ENCODE measurements at regions not wholly inside any gene's neighbourhood (a gene's known extent, or its start where the extent isn't known, plus 50 kb on each side); places are given as distances from the start of the nearest gene placed in this dataset.
A peak's percentile ranks its signal among the peaks of the same experiment; 100 is the strongest.

DNA sequence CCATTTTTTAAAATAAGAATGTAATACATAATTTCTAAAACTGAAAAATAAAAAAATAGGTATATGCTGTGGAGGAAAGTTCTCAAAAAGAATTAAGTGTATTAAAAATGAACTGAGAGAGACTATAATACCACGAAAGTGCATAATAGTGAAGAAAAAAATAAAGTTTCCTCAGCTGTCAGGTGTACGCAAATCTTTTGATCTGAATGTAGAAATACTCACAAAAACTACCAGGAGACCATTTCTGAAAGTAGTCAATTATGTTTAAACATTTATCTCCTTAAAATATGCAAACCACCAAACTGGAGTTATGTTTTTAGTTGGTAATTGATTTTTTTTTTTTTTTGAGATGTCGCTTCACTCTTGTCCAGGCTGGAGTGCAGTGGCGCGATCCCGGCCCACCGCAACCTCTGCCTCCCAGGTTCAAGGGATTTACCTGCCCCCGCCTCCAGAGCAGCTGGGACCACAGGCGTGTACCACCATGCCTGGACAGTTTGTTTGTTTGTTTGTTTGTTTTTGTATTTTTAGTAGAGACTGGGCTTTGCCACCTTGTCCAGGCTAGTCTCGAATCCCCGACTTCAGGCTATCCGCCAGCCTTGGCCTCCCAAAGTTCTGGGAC, 1169.2 kb upstream of the B3GALT2 start:
- Histone ChIP-seq H3K4me3 (ENCODE audit: low read length) (no peak overlapping the region), H3K4me1 (ENCODE audit: control insufficient read depth, insufficient read depth, low read length) (no peaks in the 10 kb centered on the region), H3K27me3 (ENCODE audit: control insufficient read depth, insufficient read depth, low read length) (no peaks in the 10 kb centered on the region), H3K36me3 (ENCODE audit: control insufficient read depth, insufficient read depth, low read length) (no peaks in the 10 kb centered on the region), H3K27ac (ENCODE audit: low read length) (no peak overlapping the region), H3K9me3 (ENCODE audit: control insufficient read depth, insufficient read depth, low read length) (no peaks in the 10 kb centered on the region)
- no CpG with 5 or more reads among the region's 12 CpGs for WGBS (ENCODE audit: insufficient coverage, insufficient read length)
- no peak for DNase-seq (ENCODE audit: low read depth, low spot score)

GRCh38 chr1:194353121-194353520, 1166.7 kb upstream of the B3GALT2 start:
- Histone ChIP-seq H3K4me1 (ENCODE audit: control insufficient read depth, insufficient read depth, low read length) (no peaks in the 10 kb centered on the region), H3K36me3 (ENCODE audit: control insufficient read depth, insufficient read depth, low read length) (no peaks in the 10 kb centered on the region), H3K4me3 (ENCODE audit: low read length) (no peak overlapping the region), H3K27ac (ENCODE audit: low read length) (no peak overlapping the region), H3K27me3 (ENCODE audit: control insufficient read depth, insufficient read depth, low read length) (no peaks in the 10 kb centered on the region), H3K9me3 (ENCODE audit: control insufficient read depth, insufficient read depth, low read length) (no peaks in the 10 kb centered on the region)
- no CpG with 5 or more reads among the region's 3 CpGs for WGBS (ENCODE audit: insufficient coverage, insufficient read length)
- DNase-seq (ENCODE audit: low read depth, low spot score): no peak

GRCh38 chr1:194347200-194347599, 1160.8 kb upstream of the B3GALT2 start:
- no peak overlapping the region for H3K27ac ChIP-seq (ENCODE audit: low read length)
- WGBS (ENCODE audit: insufficient coverage, insufficient read length): no CpG with 5 or more reads among the region's 2 CpGs
- no peak for DNase-seq (ENCODE audit: low read depth, low spot score)

DNA sequence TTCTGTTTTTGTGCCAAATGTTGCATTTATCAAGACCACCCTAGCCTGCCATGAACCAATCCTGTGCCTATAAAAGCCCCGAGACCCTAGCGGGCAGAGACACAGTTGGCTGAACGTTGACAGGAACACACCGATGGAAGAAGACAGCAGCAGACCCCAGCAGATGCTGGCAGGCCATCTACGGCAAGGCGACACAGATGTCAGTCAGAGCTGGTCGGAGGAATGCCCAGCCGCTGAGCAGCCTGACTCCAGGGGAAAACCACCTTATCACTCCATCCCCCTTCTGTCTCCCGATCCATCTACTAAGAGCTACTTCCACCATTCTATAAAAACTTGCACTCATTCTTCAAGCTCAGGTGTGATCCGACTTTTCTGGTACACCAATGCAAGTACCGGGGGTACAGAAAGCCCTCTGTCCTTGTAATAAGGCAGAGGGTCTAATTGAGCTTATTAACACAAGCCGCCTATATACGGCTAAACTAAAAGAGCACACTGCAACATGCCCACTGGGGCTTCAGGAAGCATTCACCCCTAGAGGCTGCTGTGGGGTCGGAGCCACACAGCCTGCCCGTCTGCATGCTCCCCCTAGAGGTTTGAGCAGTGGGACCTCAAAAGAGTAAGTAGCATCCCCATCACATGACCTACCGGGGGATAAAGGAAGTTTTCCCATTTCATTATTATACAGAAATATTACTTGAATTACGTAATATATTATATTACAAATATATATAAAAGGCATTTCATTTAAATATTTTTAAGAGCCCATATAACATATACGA, 1156.3 kb upstream of the B3GALT2 start:
- DNase-seq (ENCODE audit: low read depth, low spot score): peak; percentile 29
- Histone ChIP-seq H3K4me3 (ENCODE audit: low read length) (no peak overlapping the region), H3K4me1 (ENCODE audit: control insufficient read depth, insufficient read depth, low read length) (no peaks in the 10 kb centered on the region), H3K36me3 (ENCODE audit: control insufficient read depth, insufficient read depth, low read length) (no peaks in the 10 kb centered on the region), H3K27me3 (ENCODE audit: control insufficient read depth, insufficient read depth, low read length) (no peaks in the 10 kb centered on the region), H3K9me3 (ENCODE audit: control insufficient read depth, insufficient read depth, low read length) (no peaks in the 10 kb centered on the region), H3K27ac (ENCODE audit: low read length) (no peak overlapping the region)
- no CpG with 5 or more reads among the region's 18 CpGs for WGBS (ENCODE audit: insufficient coverage, insufficient read length)

More at GRCh38 chr1:194347200-194347599, 1160.8 kb upstream of the B3GALT2 start:
- no peak overlapping the region for H3K4me3 ChIP-seq (ENCODE audit: low read length)
- H3K9me3 ChIP-seq (ENCODE audit: control insufficient read depth, insufficient read depth, low read length): no peaks in the 10 kb centered on the region
- H3K36me3 ChIP-seq (ENCODE audit: control insufficient read depth, insufficient read depth, low read length): no peaks in the 10 kb centered on the region
- H3K27me3 ChIP-seq (ENCODE audit: control insufficient read depth, insufficient read depth, low read length): no peaks in the 10 kb centered on the region
- no peaks in the 10 kb centered on the region for H3K4me1 ChIP-seq (ENCODE audit: control insufficient read depth, insufficient read depth, low read length)

DNA sequence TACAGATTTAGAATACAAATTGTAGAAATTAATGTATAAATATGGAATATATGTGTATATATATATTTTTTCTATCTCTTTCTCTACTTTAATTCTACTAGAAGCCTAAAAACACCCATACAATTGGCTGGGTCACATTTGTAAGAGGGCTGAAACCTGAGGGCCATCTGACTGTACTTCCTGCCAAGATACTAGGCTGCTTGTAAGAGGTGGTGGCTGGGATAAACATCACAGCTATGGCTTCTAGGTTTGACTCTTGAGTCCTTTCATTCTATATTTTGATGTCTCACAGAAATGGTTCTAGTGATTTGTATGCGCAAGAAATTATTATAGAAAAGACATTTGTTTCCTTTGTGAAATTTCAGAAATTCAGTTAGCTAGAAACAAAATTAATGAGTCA, 1155.2 kb upstream of the B3GALT2 start:
- Histone ChIP-seq H3K9me3 (ENCODE audit: control insufficient read depth, insufficient read depth, low read length) (no peaks in the 10 kb centered on the region), H3K4me3 (ENCODE audit: low read length) (no peak overlapping the region), H3K27me3 (ENCODE audit: control insufficient read depth, insufficient read depth, low read length) (no peaks in the 10 kb centered on the region), H3K36me3 (ENCODE audit: control insufficient read depth, insufficient read depth, low read length) (no peaks in the 10 kb centered on the region), H3K4me1 (ENCODE audit: control insufficient read depth, insufficient read depth, low read length) (no peaks in the 10 kb centered on the region), H3K27ac (ENCODE audit: low read length) (no peak overlapping the region)
- WGBS (ENCODE audit: insufficient coverage, insufficient read length): no CpG with 5 or more reads among the region's 1 CpG
- no peak for DNase-seq (ENCODE audit: low read depth, low spot score)

- no peak for DNase-seq (ENCODE audit: low read depth, low spot score)
- no peaks in the 10 kb centered on the region for H3K27me3 ChIP-seq (ENCODE audit: control insufficient read depth, insufficient read depth, low read length)
- H3K27ac ChIP-seq (ENCODE audit: low read length): no peak overlapping the region
- no peaks in the 10 kb centered on the region for H3K4me1 ChIP-seq (ENCODE audit: control insufficient read depth, insufficient read depth, low read length)
- no peak overlapping the region for H3K4me3 ChIP-seq (ENCODE audit: low read length)
- no peaks in the 10 kb centered on the region for H3K9me3 ChIP-seq (ENCODE audit: control insufficient read depth, insufficient read depth, low read length)
- WGBS (ENCODE audit: insufficient coverage, insufficient read length): no CpG with 5 or more reads among the region's 2 CpGs
- H3K36me3 ChIP-seq (ENCODE audit: control insufficient read depth, insufficient read depth, low read length): no peaks in the 10 kb centered on the region
Measured at GRCh38 chr1:194339471-194339870, 1153.1 kb upstream of the B3GALT2 start.

- Histone ChIP-seq H3K4me1 (ENCODE audit: control insufficient read depth, insufficient read depth, low read length) (no peaks in the 10 kb centered on the region), H3K9me3 (ENCODE audit: control insufficient read depth, insufficient read depth, low read length) (no peaks in the 10 kb centered on the region), H3K4me3 (ENCODE audit: low read length) (no peak overlapping the region), H3K27me3 (ENCODE audit: control insufficient read depth, insufficient read depth, low read length) (no peaks in the 10 kb centered on the region), H3K36me3 (ENCODE audit: control insufficient read depth, insufficient read depth, low read length) (no peaks in the 10 kb centered on the region), H3K27ac (ENCODE audit: low read length) (no peak overlapping the region)
- no CpG with 5 or more reads among the region's 1 CpG for WGBS (ENCODE audit: insufficient coverage, insufficient read length)
- no peak for DNase-seq (ENCODE audit: low read depth, low spot score)
Measured at GRCh38 chr1:194338241-194338948, 1152.0 kb upstream of the B3GALT2 start.

GRCh38 chr1:194333240-194333639, 1146.8 kb upstream of the B3GALT2 start:
- WGBS (ENCODE audit: insufficient coverage, insufficient read length): no CpG with 5 or more reads among the region's 3 CpGs
- no peak overlapping the region for H3K4me3 ChIP-seq (ENCODE audit: low read length)
- no peak for DNase-seq (ENCODE audit: low read depth, low spot score)

GRCh38 chr1:194331758-194332157, 1145.3 kb upstream of the B3GALT2 start:
- H3K4me1 ChIP-seq (ENCODE audit: control insufficient read depth, insufficient read depth, low read length): no peaks in the 10 kb centered on the region
- H3K27me3 ChIP-seq (ENCODE audit: control insufficient read depth, insufficient read depth, low read length): no peaks in the 10 kb centered on the region
- WGBS (ENCODE audit: insufficient coverage, insufficient read length): no CpG with 5 or more reads among the region's 2 CpGs
- no peaks in the 10 kb centered on the region for H3K9me3 ChIP-seq (ENCODE audit: control insufficient read depth, insufficient read depth, low read length)
- no peak overlapping the region for H3K4me3 ChIP-seq (ENCODE audit: low read length)
- H3K36me3 ChIP-seq (ENCODE audit: control insufficient read depth, insufficient read depth, low read length): no peaks in the 10 kb centered on the region
- DNase-seq (ENCODE audit: low read depth, low spot score): no peak
- no peak overlapping the region for H3K27ac ChIP-seq (ENCODE audit: low read length)

More at GRCh38 chr1:194333240-194333639, 1146.8 kb upstream of the B3GALT2 start:
- Histone ChIP-seq H3K4me1 (ENCODE audit: control insufficient read depth, insufficient read depth, low read length) (no peaks in the 10 kb centered on the region), H3K27me3 (ENCODE audit: control insufficient read depth, insufficient read depth, low read length) (no peaks in the 10 kb centered on the region), H3K9me3 (ENCODE audit: control insufficient read depth, insufficient read depth, low read length) (no peaks in the 10 kb centered on the region), H3K27ac (ENCODE audit: low read length) (no peak overlapping the region), H3K36me3 (ENCODE audit: control insufficient read depth, insufficient read depth, low read length) (no peaks in the 10 kb centered on the region)

DNA sequence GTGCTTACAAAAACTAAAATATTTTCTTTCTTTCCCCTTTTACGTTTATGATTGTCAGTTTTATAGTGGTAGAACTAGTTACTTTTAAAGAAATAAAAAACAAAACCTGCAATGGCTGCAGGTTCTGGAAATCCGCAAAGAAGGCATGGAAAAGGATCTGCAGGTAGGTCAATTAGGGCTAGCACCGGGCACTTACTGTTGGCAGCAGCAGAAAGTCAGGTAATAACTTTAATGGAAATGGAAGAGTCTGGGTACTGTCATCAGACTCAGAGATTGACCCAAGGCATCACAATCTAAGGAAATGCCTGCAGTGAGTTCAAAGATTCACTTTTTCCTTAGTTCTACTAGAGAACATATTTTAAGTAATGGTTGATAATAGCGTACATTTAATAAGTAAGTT, 1136.3 kb upstream of the B3GALT2 start:
- H3K36me3 ChIP-seq (ENCODE audit: control insufficient read depth, insufficient read depth, low read length): no peaks in the 10 kb centered on the region
- no peak overlapping the region for H3K4me3 ChIP-seq (ENCODE audit: low read length)
- DNase-seq (ENCODE audit: low read depth, low spot score): no peak
- H3K4me1 ChIP-seq (ENCODE audit: control insufficient read depth, insufficient read depth, low read length): no peaks in the 10 kb centered on the region
- H3K9me3 ChIP-seq (ENCODE audit: control insufficient read depth, insufficient read depth, low read length): no peaks in the 10 kb centered on the region
- WGBS (ENCODE audit: insufficient coverage, insufficient read length): no CpG with 5 or more reads among the region's 4 CpGs
- H3K27me3 ChIP-seq (ENCODE audit: control insufficient read depth, insufficient read depth, low read length): no peaks in the 10 kb centered on the region
- no peak overlapping the region for H3K27ac ChIP-seq (ENCODE audit: low read length)

Measured in iPS DF 6.9 (cell line).